NT2/D1 (cell line): ENCODE measurements at regions not wholly inside any gene's neighbourhood (a gene's known extent, or its start where the extent isn't known, plus 50 kb on each side); places are given as distances from the start of the nearest gene placed in this dataset.

Experiments used
- YY1 ChIP-seq: IDR thresholded peaks from 2 replicates; pipeline ENCODE4 v1.6.1; 2011; ENCODE audit not compliant: insufficient read length, insufficient read depth
- ZNF274 ChIP-seq: IDR thresholded peaks from 2 replicates; pipeline ENCODE4 v1.6.1; 2011; ENCODE audit warnings: mild to moderate bottlenecking, low read depth, low read length

DNA sequence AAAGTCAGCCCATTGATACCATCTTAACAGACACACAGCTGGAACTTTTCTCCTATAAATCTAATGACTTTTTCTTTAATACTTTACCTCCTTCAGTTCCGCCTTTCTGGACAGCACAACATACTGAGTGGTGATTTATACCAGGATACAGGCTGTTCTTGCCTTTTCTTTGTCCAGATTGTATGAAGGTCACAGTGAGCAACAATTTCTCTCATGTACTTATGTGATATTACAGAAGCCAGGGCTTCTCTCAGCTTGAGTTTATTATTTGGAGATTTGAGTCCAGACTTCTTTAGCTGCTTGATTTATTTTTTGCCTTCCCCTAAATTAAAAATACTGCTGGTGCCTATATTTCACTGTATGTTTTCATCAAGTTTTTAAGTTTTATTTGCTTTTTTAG lies 976.0 kb downstream of the ROBO2 start:
- TF ChIP-seq ZNF274 (no peak), YY1 (no peak)
